ENCODE measurements at regions not wholly inside any gene's neighbourhood (a gene's known extent, or its start where the extent isn't known, plus 50 kb on each side); places are given as distances from the start of the nearest gene placed in this dataset.
A peak's percentile ranks its signal among the peaks of the same experiment; 100 is the strongest.

DNA sequence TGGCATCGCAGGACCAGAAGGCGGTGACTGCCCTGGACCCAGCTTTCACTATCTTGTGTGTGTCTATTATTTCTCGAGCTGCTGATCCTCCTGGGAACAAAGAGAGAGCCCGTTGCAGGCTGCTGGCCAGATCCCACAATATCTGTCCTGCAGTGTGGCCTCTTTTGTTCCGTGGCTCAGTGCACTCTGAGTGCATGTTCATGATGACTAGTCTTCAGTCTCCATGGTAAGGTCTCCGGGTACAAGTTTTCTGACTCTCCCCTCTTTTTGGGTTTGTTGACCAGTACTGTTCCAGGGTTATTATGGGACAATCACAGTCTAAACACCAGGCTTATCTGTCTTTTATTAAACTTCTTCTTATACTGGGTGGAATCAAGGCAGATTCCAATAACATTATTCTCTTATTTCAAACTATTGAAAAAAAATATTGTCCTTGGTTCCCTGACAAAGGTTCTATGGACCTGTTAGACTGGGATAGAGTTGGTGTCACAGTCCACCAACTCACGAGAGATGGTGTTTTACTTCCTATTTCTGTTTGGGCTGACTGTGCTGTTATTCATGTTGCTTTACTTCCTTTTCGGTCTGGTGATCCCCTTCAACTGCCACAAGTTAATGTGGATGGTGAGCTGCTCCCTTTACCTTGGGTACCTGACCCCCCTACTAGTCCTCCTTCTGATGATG lies 192.9 kb upstream of the ALG10B start:
- ATAC-seq (ENCODE audit: low FRiP score) (no peak), DNase-seq (ENCODE audit: low spot score) (no peak)
- TF ChIP-seq, protein P1, sequence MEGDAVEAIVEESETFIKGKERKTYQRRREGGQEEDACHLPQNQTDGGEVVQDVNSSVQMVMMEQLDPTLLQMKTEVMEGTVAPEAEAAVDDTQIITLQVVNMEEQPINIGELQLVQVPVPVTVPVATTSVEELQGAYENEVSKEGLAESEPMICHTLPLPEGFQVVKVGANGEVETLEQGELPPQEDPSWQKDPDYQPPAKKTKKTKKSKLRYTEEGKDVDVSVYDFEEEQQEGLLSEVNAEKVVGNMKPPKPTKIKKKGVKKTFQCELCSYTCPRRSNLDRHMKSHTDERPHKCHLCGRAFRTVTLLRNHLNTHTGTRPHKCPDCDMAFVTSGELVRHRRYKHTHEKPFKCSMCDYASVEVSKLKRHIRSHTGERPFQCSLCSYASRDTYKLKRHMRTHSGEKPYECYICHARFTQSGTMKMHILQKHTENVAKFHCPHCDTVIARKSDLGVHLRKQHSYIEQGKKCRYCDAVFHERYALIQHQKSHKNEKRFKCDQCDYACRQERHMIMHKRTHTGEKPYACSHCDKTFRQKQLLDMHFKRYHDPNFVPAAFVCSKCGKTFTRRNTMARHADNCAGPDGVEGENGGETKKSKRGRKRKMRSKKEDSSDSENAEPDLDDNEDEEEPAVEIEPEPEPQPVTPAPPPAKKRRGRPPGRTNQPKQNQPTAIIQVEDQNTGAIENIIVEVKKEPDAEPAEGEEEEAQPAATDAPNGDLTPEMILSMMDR (IDR thresholded peaks at IDR 0.05) = no peak

DNA sequence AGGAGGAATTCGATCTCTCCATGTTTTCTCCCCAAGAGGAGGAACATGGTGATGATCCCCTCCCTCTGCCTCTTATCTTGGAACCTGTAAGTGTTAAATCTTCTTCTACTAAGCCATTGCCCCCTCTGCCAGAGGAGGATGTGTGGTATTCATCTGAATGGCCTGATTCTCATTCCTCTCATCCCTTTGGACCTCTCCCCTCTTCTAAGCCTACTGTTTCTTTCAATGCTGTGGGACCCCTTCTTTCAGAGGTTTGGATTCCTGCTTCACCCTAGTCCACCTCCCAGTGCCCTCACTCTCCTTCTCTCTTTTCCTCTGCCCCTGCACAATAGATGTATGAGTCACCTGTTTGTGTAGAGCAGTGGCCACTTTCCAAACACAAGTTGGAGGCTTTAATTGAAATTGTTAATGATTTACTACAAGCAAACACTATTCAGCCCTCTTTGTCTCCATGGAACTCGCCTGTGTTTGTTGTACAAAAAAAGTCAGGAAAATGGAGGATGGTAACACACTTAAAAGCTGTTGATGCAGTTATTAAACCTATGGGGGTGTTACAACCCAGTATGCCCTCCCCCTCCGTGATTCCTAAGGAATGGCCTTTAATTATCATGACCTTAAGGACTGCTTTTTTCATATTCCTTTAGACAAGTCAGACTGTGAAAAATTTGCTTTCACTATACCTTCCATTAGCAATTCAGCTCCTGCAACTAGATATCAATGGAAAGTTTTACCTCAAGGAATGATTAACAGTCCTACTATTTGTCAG lies 192.1 kb upstream of the ALG10B start:
- ATAC-seq (ENCODE audit: low FRiP score) = no peak
- TF ChIP-seq, protein P1 (IDR thresholded peaks at IDR 0.05) = no peak
- DNase-seq (ENCODE audit: low spot score) = no peak

DNA sequence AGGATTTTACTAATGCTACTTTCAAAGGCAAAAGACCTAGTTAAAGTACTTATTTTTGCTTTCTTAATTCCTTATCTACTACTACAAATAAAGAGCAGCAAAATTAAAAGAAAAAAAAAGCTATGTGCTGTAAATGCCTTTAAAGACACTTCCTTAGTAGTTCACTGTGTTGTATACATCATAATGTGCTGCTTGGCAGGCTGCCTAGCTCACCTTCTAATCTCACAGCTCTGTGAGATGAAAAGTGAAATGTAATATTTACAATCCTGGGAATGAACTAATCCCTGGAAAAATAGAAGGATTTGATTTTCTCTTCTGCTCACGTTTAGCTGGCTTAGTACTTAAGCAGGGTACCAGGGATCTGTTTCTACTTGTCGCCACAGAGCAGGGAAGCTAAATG lies 184.4 kb upstream of the ALG10B start:
- TF ChIP-seq, protein P1 (IDR thresholded peaks at IDR 0.05) = no peak
- DNase-seq (ENCODE audit: low spot score) (no peak), ATAC-seq (ENCODE audit: low FRiP score) (no peak)

DNA sequence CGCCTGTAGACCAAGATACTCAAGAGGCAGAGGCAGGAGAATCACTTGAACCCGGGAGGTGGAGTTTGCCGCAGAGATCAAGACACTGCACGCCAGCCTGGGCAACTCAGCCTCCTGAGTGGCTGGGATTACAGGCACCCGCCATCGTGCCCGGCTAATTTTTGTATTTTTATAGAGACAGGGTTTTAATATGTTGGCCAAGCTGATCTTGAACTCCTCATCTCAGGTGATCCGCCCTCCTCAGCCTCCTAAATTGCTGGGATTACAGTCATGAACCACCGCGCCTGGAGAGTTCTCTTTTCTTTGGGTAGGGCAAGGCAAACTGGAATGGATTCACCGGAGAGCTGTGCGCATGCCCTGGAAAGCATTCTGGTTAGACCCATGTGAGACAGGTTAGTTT lies 179.3 kb upstream of the ALG10B start:
- DNase-seq (ENCODE audit: low spot score) = no peak
- no peak for ATAC-seq (ENCODE audit: low FRiP score)
- TF ChIP-seq, protein P1 (IDR thresholded peaks at IDR 0.05) = no peak

DNA sequence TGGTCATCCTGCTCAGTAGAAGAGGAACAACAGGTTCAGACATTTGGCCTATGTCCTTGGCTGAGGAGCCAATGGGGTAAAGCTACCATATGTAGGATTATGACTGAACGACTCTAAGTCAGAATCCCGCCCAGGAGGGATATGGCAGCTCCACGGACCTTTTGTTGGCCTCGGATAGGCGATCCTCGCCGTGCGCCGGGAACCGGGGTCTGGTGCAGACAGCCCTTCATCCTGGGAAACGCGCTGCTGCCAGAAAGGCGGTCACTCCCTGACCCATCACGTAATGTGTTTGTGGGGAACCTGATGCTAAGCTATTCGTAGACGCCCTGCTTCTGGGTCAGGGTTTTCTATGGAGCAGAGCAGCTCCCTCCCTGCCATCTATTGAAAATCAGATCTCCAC lies 178.9 kb upstream of the ALG10B start:
- TF ChIP-seq, protein P1 (IDR thresholded peaks at IDR 0.05) = no peak
- no peak for DNase-seq (ENCODE audit: low spot score)
- no peak for ATAC-seq (ENCODE audit: low FRiP score)

DNA sequence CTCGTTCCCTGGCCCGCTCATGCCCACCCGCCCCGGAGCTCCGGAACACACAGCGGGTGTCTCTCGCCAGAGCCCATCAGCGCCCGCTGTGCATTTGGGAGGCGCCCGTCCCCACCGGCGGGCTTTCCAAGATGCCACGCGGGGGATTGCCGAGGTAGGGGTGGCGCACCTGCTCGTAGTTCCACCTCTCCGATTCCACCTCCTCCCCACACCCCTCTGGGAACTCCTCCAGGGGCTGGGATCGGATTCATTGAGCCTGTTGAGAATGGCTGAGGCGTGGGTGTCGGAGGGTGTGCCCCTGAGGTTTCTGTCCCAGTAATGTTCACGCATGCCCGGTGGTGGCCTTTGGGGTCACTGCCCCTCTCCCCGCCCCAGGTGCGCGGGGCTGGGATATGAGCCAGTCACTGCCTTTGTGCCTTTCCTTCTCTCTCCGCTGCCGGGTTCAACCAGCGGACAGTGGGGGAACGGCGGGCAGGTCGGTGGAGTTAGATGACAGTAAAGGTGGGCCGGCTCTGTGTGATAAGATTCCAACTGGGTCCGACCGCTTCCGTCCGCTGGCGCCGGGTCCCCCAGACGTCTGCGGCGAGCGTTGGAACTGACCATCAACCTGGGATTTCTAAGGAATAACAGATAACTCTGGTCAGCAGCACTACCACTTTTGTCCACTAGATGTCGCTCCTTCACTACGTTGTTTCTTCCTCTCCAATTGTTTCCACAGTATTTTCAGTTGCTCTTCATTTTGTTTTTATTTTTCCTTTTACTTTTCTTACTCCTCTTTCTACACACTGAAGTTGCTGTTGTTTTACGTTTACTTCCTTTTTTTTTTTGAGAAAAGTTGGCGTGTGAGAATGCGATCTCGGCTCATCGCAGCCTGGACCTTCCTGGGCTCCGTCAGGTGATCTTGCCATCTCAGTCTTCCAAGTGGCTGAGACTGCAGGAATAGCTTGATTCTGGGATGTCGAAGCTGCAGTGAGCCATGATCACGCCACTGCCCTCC lies 178.1 kb upstream of the ALG10B start:
- DNase-seq (ENCODE audit: low spot score) = peak; percentile 77
- peak; percentile 78 for ATAC-seq (ENCODE audit: low FRiP score)
- TF ChIP-seq, protein P1 (IDR thresholded peaks at IDR 0.05) = peak in 2 of 3 donors; percentile 95 to 99
